ENCODE measurements at regions not wholly inside any gene's neighbourhood (a gene's known extent, or its start where the extent isn't known, plus 50 kb on each side); places are given as distances from the start of the nearest gene placed in this dataset.

DNA sequence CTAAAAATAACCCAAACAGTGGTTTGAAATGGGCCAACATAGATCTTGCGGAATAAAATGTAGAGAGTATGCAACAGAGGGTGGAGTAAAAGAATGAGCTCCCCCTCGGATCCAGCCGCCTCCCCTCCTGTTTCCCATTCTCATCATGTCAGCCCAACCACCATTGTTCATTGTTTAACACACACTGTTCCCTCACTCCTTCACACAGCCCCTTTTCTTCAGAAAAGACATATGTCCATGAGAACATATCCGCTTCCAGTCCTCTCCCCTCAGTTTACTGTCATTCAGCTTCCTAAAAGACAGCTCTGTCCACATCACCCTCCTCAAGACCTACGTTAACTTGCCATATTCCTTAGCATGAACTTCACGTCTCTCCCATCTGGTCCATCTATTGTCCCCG is 62.9 kb upstream of the SERTAD2 start:
- H3K9ac ChIP-seq (replicated peaks; ENCODE audit: extremely low read depth, insufficient read depth, low read length), result no peak overlapping the region
- H4K20me1 ChIP-seq (replicated peaks; ENCODE audit: control insufficient read depth, extremely low read depth, insufficient read depth, low read length), result no peaks in the 10 kb centered on the region
- ChIA-PET POLR2A (no interaction called here), CTCF (no interaction called here)
- FAIRE-seq, result no peak
- H2AFZ ChIP-seq (ENCODE audit: low read depth, low read length), result no peak overlapping the region
- H3K4me3 ChIP-seq (replicated peaks in 1 of 3; ENCODE audit: insufficient read depth in 1 of 3, low read depth in 1 of 3, low read length in 3 of 3), result no peak overlapping the region
- intact Hi-C loops (cut with micrococcal nuclease) (no loop called here), dilution Hi-C loops (cut with MboI; ENCODE audit: extremely low pct_ligation_motif_present, low sequenced_read_pairs) (no loop called here)
- H3K79me2 ChIP-seq (ENCODE audit: control insufficient read depth, insufficient read depth, low read length), result no peaks in the 10 kb centered on the region
- no TSS peak for BruUV-seq (replicated peaks)
- H3K9me3 ChIP-seq (replicated peaks; ENCODE audit: control insufficient read depth, insufficient read depth, low read length), result no peaks in the 10 kb centered on the region
- H3K4me1 ChIP-seq (ENCODE audit: control insufficient read depth, extremely low read depth, insufficient read depth, low read length), result peaks cover 7% of the 10 kb centered on the region
- no peak overlapping the region for H3K27ac ChIP-seq (ENCODE audit: insufficient read depth, low read depth, low read length)
- no peaks in the 10 kb centered on the region for H3K9me1 ChIP-seq (replicated peaks; ENCODE audit: control insufficient read depth, extremely low read depth, insufficient read depth, low read length)
- TF ChIP-seq, protein P1, sequence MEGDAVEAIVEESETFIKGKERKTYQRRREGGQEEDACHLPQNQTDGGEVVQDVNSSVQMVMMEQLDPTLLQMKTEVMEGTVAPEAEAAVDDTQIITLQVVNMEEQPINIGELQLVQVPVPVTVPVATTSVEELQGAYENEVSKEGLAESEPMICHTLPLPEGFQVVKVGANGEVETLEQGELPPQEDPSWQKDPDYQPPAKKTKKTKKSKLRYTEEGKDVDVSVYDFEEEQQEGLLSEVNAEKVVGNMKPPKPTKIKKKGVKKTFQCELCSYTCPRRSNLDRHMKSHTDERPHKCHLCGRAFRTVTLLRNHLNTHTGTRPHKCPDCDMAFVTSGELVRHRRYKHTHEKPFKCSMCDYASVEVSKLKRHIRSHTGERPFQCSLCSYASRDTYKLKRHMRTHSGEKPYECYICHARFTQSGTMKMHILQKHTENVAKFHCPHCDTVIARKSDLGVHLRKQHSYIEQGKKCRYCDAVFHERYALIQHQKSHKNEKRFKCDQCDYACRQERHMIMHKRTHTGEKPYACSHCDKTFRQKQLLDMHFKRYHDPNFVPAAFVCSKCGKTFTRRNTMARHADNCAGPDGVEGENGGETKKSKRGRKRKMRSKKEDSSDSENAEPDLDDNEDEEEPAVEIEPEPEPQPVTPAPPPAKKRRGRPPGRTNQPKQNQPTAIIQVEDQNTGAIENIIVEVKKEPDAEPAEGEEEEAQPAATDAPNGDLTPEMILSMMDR (IDR thresholded peaks at IDR 0.05; ENCODE audit: extremely low read depth in 1 of 2, insufficient read depth in 1 of 2, low read depth in 1 of 2, low read length in 2 of 2), result no peak
- no peak for TF ChIP-seq EZH2 (IDR thresholded peaks at IDR 0.05; ENCODE audit: borderline replicate concordance, low read depth, low read length, severe bottlenecking)
- no peak for TF ChIP-seq MYC (IDR thresholded peaks at IDR 0.05; ENCODE audit: low read depth, low read length)
- no peak for TF ChIP-seq JUN (IDR thresholded peaks at IDR 0.05; ENCODE audit: borderline replicate concordance, insufficient read depth, insufficient read length, low read depth)
- no peak for TF ChIP-seq FOS (IDR thresholded peaks at IDR 0.05; ENCODE audit: borderline replicate concordance, insufficient read depth, low read length)
- no peak for TF ChIP-seq GATA2 (IDR thresholded peaks at IDR 0.05; ENCODE audit: insufficient read depth, insufficient read length, low read depth, low read length)
- TF ChIP-seq POLR2A (IDR thresholded peaks at IDR 0.05; ENCODE audit: low read depth, low read length), result no peak
- TF ChIP-seq, protein P2, sequence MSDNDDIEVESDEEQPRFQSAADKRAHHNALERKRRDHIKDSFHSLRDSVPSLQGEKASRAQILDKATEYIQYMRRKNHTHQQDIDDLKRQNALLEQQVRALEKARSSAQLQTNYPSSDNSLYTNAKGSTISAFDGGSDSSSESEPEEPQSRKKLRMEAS (IDR thresholded peaks at IDR 0.05; ENCODE audit: insufficient read depth, insufficient read length), result no peak
- no peak for TF ChIP-seq POLR2AphosphoS5 (IDR thresholded peaks at IDR 0.05; ENCODE audit: insufficient read depth, low read depth, low read length)
- H3K4me2 ChIP-seq (ENCODE audit: insufficient read depth, low read length), result no peak overlapping the region
- no peaks in the 10 kb centered on the region for H3K27me3 ChIP-seq (ENCODE audit: control insufficient read depth in 2 of 2, insufficient read depth in 2 of 2, low read length in 2 of 2)
- no peak for DNase-seq (ENCODE audit: low read depth, low spot score)
- no peaks in the 10 kb centered on the region for H3K36me3 ChIP-seq (ENCODE audit: control insufficient read depth in 2 of 2, extremely low read depth in 1 of 2, insufficient read depth in 2 of 2, low read length in 2 of 2)

Measured in endothelial cell of umbilical vein (primary cell).